HG02678 (cell line): ENCODE measurements at regions not wholly inside any gene's neighbourhood (a gene's known extent, or its start where the extent isn't known, plus 50 kb on each side); places are given as distances from the start of the nearest gene placed in this dataset.
"Not testable (repeated sequence)": the region's sequence is repeated elsewhere in the genome, so short reads cannot be mapped to it uniquely, and the experiment has no call there.

ENCODE experiments used
- ATAC-seq: cut with Tn5 transposase; IDR thresholded peaks from one replicate; pipeline ENCODE4 v1.9.1; 2021; ENCODE audit warnings: mild to moderate bottlenecking, moderate library complexity; ENCODE audit not compliant: unreplicated experiment

- not testable (repeated sequence) for ATAC-seq
Measured at GRCh38 chrY:6552930-6553329, 306.9 kb downstream of the TSPY2 start.

GRCh38 chrY:6567030-6567429 lies 321.0 kb downstream of the TSPY2 start:
- not testable (repeated sequence) for ATAC-seq
